ENCODE measurements at regions not wholly inside any gene's neighbourhood (a gene's known extent, or its start where the extent isn't known, plus 50 kb on each side); places are given as distances from the start of the nearest gene placed in this dataset.

DNA sequence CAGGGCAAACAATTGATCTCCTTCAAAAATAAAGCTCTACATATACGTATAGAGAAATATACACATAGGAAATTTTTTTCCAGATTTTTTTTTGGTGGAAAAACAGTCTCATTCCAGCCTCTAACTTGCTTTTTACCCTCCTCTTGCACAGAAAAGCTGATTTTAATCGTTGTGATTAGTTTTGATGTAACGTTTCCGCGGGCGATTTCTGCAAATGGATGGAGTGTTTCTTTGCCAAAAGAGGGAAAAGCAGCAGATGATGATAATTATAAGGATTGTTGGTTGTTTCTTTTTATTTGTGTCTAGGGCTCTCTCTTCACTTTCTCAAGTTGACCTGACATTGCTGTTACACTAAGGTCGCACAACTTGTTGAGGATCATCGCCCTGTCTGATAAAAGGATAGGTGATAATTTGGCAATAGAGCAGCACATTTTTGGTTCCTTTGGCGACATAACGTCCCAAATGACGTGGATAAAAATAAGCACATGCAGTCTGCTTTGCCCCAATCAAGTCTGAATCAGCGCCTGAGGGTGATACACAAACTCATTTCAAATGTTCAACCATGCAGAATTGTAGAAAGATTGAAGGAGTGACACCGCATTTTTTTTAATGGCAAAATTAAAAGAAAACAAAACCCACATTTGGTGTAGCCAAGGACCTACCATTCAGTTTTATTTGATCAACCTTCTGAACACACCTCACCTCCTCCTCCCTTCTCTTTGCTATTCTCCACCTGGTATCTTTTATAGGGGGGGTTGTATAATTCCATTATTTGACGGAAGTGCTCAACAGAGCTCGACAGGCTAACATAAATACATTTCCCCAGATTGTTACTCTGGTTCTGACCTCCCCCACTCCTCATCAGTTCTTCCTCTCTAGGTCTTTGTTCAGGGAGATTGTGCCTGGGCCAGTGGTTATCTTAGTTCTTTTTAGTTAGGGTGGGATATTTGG is 109.6 kb upstream of the KCTD1 start:
- Histone ChIP-seq H3K4me3 (peak overlapping the region; percentile 55 to 88 (median 61)), H3K27me3 (peaks cover 14 to 59% (median 28%) of the 10 kb centered on the region in 3 donors), H3K4me1 (peaks cover 13 to 15% of the 10 kb centered on the region in 2 donors), H3K36me3 (no peaks in the 10 kb centered on the region), H3K27ac (peak overlapping the region in 1 of 4 donors; percentile 43), H3K9me3 (no peaks in the 10 kb centered on the region)
- ATAC-seq (no peak), DNase-seq (no peak)
- intact Hi-C loops (cut with DNase I; ENCODE audit: low total_unique reads) (loop anchor here (5.0 to 10.0 kb wide), 4 partner anchors 111 to 563 kb away; partner anchors contain the start of genes KCTD1 and SS18), in situ Hi-C loops (cut with MboI; ENCODE audit: low sequenced_read_pairs in 4 of 4) (loop anchor here in 1 of 4 donors (10.0 kb wide), 2 partner anchors 273 to 353 kb away; no protein-coding TSS in a partner anchor)
- TF ChIP-seq POLR2A (IDR thresholded peaks at IDR 0.05): no peak
- TF ChIP-seq, protein P1, sequence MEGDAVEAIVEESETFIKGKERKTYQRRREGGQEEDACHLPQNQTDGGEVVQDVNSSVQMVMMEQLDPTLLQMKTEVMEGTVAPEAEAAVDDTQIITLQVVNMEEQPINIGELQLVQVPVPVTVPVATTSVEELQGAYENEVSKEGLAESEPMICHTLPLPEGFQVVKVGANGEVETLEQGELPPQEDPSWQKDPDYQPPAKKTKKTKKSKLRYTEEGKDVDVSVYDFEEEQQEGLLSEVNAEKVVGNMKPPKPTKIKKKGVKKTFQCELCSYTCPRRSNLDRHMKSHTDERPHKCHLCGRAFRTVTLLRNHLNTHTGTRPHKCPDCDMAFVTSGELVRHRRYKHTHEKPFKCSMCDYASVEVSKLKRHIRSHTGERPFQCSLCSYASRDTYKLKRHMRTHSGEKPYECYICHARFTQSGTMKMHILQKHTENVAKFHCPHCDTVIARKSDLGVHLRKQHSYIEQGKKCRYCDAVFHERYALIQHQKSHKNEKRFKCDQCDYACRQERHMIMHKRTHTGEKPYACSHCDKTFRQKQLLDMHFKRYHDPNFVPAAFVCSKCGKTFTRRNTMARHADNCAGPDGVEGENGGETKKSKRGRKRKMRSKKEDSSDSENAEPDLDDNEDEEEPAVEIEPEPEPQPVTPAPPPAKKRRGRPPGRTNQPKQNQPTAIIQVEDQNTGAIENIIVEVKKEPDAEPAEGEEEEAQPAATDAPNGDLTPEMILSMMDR (IDR thresholded peaks at IDR 0.05 in 4 of 5, conservative IDR thresholded peaks at IDR 0.05 in 1 of 5): no peak

DNA sequence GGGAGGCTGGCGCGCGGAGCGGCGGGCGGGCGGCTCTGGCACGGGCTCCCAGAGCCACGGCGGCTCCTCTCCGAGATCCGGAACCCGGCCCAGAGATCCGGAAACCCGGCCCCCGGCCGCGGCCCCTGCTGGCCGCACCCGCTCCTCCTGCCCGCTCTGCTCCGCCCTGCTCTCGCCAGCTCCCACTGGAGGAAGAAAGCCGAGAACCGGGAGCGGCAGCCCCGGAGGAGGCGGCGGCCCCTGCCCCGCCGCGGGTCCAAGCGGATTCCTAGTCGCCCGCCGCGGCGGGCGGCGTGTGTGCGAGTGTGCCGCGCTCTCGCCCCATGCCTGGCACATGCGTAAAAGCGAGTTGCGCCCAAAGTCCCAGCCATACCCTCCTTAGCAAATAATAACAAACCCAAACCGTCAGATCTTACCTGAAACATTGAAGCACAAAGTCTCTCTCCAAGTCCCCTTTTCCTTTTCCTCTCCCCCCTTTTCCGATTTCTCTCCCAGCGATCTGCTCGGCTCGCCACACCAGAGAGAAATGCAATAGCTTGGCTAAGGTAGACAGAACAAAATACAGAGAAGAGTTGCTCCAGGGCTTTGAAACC is 108.7 kb upstream of the KCTD1 start:
- TF ChIP-seq, protein P1 (IDR thresholded peaks at IDR 0.05 in 4 of 5, conservative IDR thresholded peaks at IDR 0.05 in 1 of 5): peak in 1 of 5 experiments; percentile 36
- no peak for TF ChIP-seq POLR2A (IDR thresholded peaks at IDR 0.05)
- ATAC-seq: peak; percentile 70 to 75
- peak overlapping the region; percentile 6 to 66 (median 35) for H3K27ac ChIP-seq
- no peaks in the 10 kb centered on the region for H3K36me3 ChIP-seq
- peaks cover 19 to 60% (median 28%) of the 10 kb centered on the region in 3 donors for H3K27me3 ChIP-seq
- H3K4me3 ChIP-seq: peak overlapping the region; percentile 55 to 88 (median 61)
- peak in 1 of 2 donors; percentile 18 for DNase-seq
- intact Hi-C loops (cut with DNase I; ENCODE audit: low total_unique reads): loop anchor here (5.0 to 10.0 kb wide), 4 partner anchors 110 to 562 kb away; partner anchors contain the start of genes KCTD1 and SS18
- H3K9me3 ChIP-seq: no peaks in the 10 kb centered on the region
- in situ Hi-C loops (cut with MboI; ENCODE audit: low sequenced_read_pairs in 4 of 4): loop anchor here in 1 of 4 donors (10.0 kb wide), 2 partner anchors 272 to 352 kb away; no protein-coding TSS in a partner anchor
- peaks cover 13 to 15% of the 10 kb centered on the region in 2 donors for H3K4me1 ChIP-seq

DNA sequence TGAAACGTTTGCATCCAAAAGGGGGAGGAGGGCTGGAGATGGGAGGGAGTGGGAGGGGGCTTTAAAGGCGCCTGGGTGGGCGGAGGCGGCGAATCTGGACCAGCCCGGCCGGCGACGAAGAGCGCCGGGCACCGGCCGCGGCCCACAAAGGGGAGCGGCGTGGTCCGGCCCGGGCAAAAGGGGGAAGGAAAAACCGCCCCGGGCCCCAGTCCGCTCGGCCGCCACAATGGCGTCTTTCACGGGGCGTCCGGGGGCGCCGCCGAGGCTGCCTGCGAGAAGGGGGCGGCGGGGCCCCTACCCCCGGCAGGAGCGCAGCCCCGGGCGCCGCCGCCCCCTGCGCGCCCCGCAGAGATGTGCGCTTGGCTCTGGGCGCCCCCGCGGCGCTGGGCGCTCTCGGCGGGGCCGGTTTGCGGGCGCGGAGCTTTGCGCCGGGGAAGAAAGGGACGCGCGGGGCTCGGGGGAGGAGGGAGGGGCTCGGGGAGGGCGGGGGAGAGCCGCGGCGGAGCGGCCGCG is 108.1 kb upstream of the KCTD1 start:
- H3K4me3 ChIP-seq: peak overlapping the region; percentile 59 to 88 (median 63)
- TF ChIP-seq, protein P1 (IDR thresholded peaks at IDR 0.05 in 4 of 5, conservative IDR thresholded peaks at IDR 0.05 in 1 of 5): no peak
- TF ChIP-seq POLR2A (IDR thresholded peaks at IDR 0.05): no peak
- H3K27ac ChIP-seq: peak overlapping the region; percentile 27 to 66 (median 38)
- no peaks in the 10 kb centered on the region for H3K9me3 ChIP-seq
- DNase-seq (no peak), ATAC-seq (peak; percentile 6 to 18)
- in situ Hi-C loops (cut with MboI; ENCODE audit: low sequenced_read_pairs in 4 of 4) (loop anchor here in 1 of 4 donors (10.0 kb wide), 2 partner anchors 272 to 352 kb away; no protein-coding TSS in a partner anchor), intact Hi-C loops (cut with DNase I; ENCODE audit: low total_unique reads) (loop anchor here (5.0 to 10.0 kb wide), 4 partner anchors 109 to 562 kb away; partner anchors contain the start of genes KCTD1 and SS18)
- peaks cover 21 to 59% (median 28%) of the 10 kb centered on the region in 3 donors for H3K27me3 ChIP-seq
- H3K36me3 ChIP-seq: no peaks in the 10 kb centered on the region
- peaks cover 13 to 15% of the 10 kb centered on the region in 2 donors for H3K4me1 ChIP-seq

Data from gastrocnemius medialis (tissue), 4 donors.